ENCODE measurements at regions not wholly inside any gene's neighbourhood (a gene's known extent, or its start where the extent isn't known, plus 50 kb on each side); places are given as distances from the start of the nearest gene placed in this dataset.

- Histone ChIP-seq H3K27ac (ENCODE audit: low read depth, low read length) (no peak overlapping the region), H3K9me3 (ENCODE audit: insufficient read depth in 2 of 2, low read depth in 1 of 2, low read length in 1 of 2) (no peaks in the 10 kb centered on the region), H2BK20ac (ENCODE audit: low read length) (no peak overlapping the region), H3K79me2 (ENCODE audit: control insufficient read depth in 1 of 2, insufficient read depth in 2 of 2, low read length in 2 of 2) (no peaks in the 10 kb centered on the region), H3K4ac (replicated peaks; ENCODE audit: insufficient read length, low read depth, low read length) (no peak overlapping the region), H2BK15ac (ENCODE audit: low read length) (no peak overlapping the region), H3K18ac (ENCODE audit: extremely low read depth, low read length) (no peak overlapping the region), H3K79me1 (ENCODE audit: low read depth, low read length) (no peaks in the 10 kb centered on the region), H3K14ac (ENCODE audit: insufficient read length) (no peak overlapping the region), H3K27me3 (replicated peaks in 1 of 4; ENCODE audit: control insufficient read depth in 3 of 4, extremely low read depth in 1 of 4, insufficient read depth in 3 of 4, low read length in 3 of 4) (peaks cover 0 to 1% (median 0%) of the 10 kb centered on the region in 4 experiments; a peak in 1 of 7 replicates), H3K23me2 (ENCODE audit: low read depth, low read length) (no peaks in the 10 kb centered on the region), H4K5ac (ENCODE audit: insufficient read length, low read depth, low read length) (no peak overlapping the region), H2AFZ (ENCODE audit: low read length) (0 out of 2 replicates have a peak overlapping the region, but pooled peaks have one; percentile 13), H3K4me3 (ENCODE audit: extremely low read depth in 1 of 4, insufficient read depth in 2 of 4, low read depth in 3 of 4, low read length in 4 of 4) (no peak overlapping the region), H2BK5ac (ENCODE audit: low read depth, low read length) (no peak overlapping the region), H3K4me1 (replicated peaks in 1 of 4; ENCODE audit: control insufficient read depth in 3 of 4, insufficient read depth in 4 of 4, low read length in 3 of 4) (no peaks in the 10 kb centered on the region), H4K8ac (ENCODE audit: extremely low read depth, insufficient read depth, low read length) (no peak overlapping the region), H3K9ac (replicated peaks in 1 of 4; ENCODE audit: extremely low read depth in 1 of 4, low read depth in 3 of 4, low read length in 3 of 4) (no peak overlapping the region), H3K36me3 (ENCODE audit: control insufficient read depth in 2 of 4, insufficient read depth in 4 of 4, low read length in 3 of 4) (no peaks in the 10 kb centered on the region), H2BK120ac (replicated peaks; ENCODE audit: low read depth, low read length) (no peak overlapping the region), H3K23ac (ENCODE audit: insufficient read length) (no peak overlapping the region), H4K91ac (replicated peaks; ENCODE audit: insufficient read length, low read length) (no peak overlapping the region), H2BK12ac (ENCODE audit: low read depth, low read length) (no peak overlapping the region), H4K20me1 (replicated peaks in 1 of 2; ENCODE audit: control insufficient read depth in 1 of 2, insufficient read depth in 2 of 2, low read length in 2 of 2) (no peaks in the 10 kb centered on the region), H3K4me2 (ENCODE audit: insufficient read depth in 1 of 2, low read depth in 2 of 2, low read length in 2 of 2) (no peak overlapping the region), H3K56ac (replicated peaks; ENCODE audit: insufficient read length, low read depth, low read length) (no peak overlapping the region), H2AK5ac (ENCODE audit: low read depth, low read length) (no peak overlapping the region)
- POLR2A ChIA-PET (ENCODE audit: partially characterized antibody) = no interaction called here
- DNase-seq (ENCODE audit: low read depth in 1 of 2, low spot score in 2 of 2) (no peak), FAIRE-seq (no peak)
- WGBS, 2 experiments (ENCODE audit: extremely low coverage in 1 of 2, insufficient coverage in 1 of 2, insufficient read length in 1 of 2, insufficient replicate concordance in 2 of 2, low coverage in 1 of 2, low lambda C conversion rate in 2 of 2, missing lambda C conversion rate in 1 of 2) = 93% methylated on average over 3 of the region's 3 CpGs; no CpG with 5 or more reads in 1 of the 2 experiments
- no peak for TF ChIP-seq RBBP5 (IDR thresholded peaks at IDR 0.05; ENCODE audit: borderline replicate concordance, low read depth, low read length)
- TF ChIP-seq HDAC6 (IDR thresholded peaks at IDR 0.05; ENCODE audit: low read depth, low read length) = no peak
- TF ChIP-seq MAX (IDR thresholded peaks at IDR 0.05) = no peak
- no peak for TF ChIP-seq SIN3A (conservative IDR thresholded peaks at IDR 0.05 in 1 of 2, IDR thresholded peaks at IDR 0.05 in 1 of 2; ENCODE audit: low read depth in 1 of 2, low read length in 2 of 2)
- no peak for TF ChIP-seq POU5F1 (IDR thresholded peaks at IDR 0.05; ENCODE audit: low read depth, low read length)
- CTCF ChIA-PET (ENCODE audit: partially characterized antibody) = no interaction called here
Measured at GRCh38 chr5:99083197-99083596, 154.4 kb upstream of the CHD1 start.

Data from H1 (cell line).